Activated CD4-positive, alpha-beta T cell treated with anti-CD3 and anti-CD28 coated beads for 36 hours (primary cell): ENCODE measurements at regions not wholly inside any gene's neighbourhood (a gene's known extent, or its start where the extent isn't known, plus 50 kb on each side); places are given as distances from the start of the nearest gene placed in this dataset.

Experiments
- ATAC-seq: fragments of 200-7000 bp; cut with Tn5 transposase; one replicate; pipeline ENCODE4 v1.10.0; 2021; ENCODE audit warnings: mild to moderate bottlenecking, moderate library complexity
- CTCF ChIA-PET: fragments of 350-600 bp; sonication (Branson Sonifier 250); formaldehyde crosslinking; loops from one replicate; lab custom pipeline; 2021; ENCODE audit warnings: antibody characterized with exemption; lab: Charles Lee
- POLR2A ChIA-PET: fragments of 350-600 bp; sonication (Branson Sonifier 250); formaldehyde crosslinking; loops from one replicate; lab custom pipeline; 2021; ENCODE audit warnings: antibody characterized with exemption, inconsistent platforms; lab: Charles Lee
- DNase-seq: peaks from one replicate; pipeline ENCODE4 v3.0.0-alpha.2; 2020
- H3K27ac Mint-ChIP-seq: one replicate; pipeline ENCODE4 v1.8.0; 2021; ENCODE audit warnings: mixed read lengths
- H3K27me3 Mint-ChIP-seq: one replicate; pipeline ENCODE4 v1.8.0; 2021; ENCODE audit warnings: mixed read lengths
- H3K36me3 Mint-ChIP-seq: one replicate; pipeline ENCODE4 v1.8.0; 2021; ENCODE audit warnings: low read depth, mixed read lengths
- H3K4me1 Mint-ChIP-seq: one replicate; pipeline ENCODE4 v1.8.0; 2021; ENCODE audit warnings: mixed read lengths
- H3K4me3 Mint-ChIP-seq: one replicate; pipeline ENCODE4 v1.8.0; 2021; ENCODE audit warnings: mild to moderate bottlenecking, moderate library complexity, mixed read lengths
- H3K9me3 Mint-ChIP-seq: one replicate; pipeline ENCODE4 v1.8.0; 2021; ENCODE audit warnings: low read depth, mixed read lengths
- intact Hi-C, 2 experiments: fragments of 100-400 bp; cut with DNase I in 1 of 2; cut with micrococcal nuclease in 1 of 2; formaldehyde crosslinking; loops; one replicate each; pipeline versions ENCODE4 v1.14.2 to v1.15.1; 2022 to 2024; cut with DNase I, micrococcal nuclease

DNA sequence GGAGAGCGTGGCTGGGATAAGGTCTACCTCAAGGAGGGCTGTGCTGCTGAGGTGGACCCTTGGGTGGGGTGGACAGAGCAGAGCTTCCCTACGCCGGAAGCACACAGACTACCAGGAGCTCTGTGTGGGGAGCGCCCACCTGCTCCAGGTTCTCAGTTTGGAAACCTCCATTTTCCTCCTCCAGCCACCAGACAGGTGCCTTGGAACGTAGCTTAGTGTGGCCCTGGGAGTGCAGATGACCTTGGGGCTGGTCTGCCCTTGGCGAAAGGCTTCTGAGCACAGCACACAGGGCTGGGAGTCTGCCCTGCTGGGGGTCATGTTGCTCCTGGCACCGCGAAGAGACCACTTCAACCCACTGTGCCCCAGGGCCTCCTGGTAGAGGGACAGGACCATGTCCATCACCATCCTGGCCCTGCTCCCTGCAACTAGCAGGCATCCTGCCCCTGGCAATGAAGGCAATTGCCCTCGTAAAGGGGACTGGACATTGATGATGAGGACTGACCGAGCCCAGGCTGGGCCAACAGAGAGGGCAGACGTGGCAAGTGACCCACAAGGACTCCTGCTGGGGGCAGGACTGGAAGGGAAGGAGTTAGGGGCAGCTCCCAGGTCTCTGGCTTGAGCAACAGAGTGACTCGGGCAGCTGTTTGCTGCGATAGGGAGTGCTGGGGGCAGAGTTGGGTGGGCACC, 214.7 kb downstream of the CYP26B1 start:
- Mint-ChIP-seq H3K9me3 (no peaks in the 10 kb centered on the region), H3K27ac (no peak overlapping the region), H3K27me3 (no peaks in the 10 kb centered on the region), H3K4me3 (no peak overlapping the region), H3K4me1 (no peaks in the 10 kb centered on the region), H3K36me3 (no peaks in the 10 kb centered on the region)
- ChIA-PET POLR2A (no interaction called here), CTCF (interaction anchor here (1.2 kb wide), 2 partner anchors 8 to 10 kb away, joined by 5 to 7 read pairs; no protein-coding TSS in a partner anchor)
- ATAC-seq: no peak
- intact Hi-C loops: no loop called here
- DNase-seq: no peak

DNA sequence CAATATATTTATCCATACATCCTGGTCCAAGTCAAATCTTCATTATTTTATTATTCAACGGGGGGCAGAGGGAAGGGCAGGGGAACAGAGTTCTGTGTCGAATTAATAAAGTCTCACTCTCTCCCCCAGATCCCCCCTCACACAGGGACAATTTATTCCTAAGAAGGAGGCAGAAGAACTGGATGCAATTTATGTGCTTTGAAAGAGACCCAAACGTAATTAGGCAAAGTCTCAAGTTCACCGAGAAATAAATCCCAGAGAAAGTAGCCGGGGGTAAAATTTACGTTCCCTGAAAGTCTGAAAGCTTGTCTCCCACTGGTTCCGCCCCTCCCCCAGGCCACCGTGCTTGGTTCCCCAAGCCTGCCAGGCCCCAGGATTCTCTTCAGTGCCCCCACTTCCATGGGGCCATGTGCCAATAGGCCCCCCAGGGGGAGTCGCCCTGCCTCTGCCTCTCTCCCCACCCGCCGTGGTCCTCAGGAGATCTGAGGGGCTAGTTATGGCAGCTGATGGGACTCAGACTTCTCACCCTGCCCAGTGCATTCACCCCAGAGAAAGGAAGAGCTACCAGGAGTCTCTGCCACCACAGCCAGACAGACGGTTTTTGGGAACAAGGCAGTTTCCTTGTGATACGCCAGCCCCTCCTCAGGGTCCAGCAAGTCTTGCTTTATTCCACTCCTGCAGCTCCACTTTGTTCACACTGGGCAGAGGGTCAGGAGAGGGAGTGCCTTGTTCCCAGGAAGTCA, 215.5 kb downstream of the CYP26B1 start:
- ATAC-seq: no peak
- Mint-ChIP-seq H3K27me3 (no peaks in the 10 kb centered on the region), H3K36me3 (no peaks in the 10 kb centered on the region), H3K9me3 (no peaks in the 10 kb centered on the region), H3K4me3 (no peak overlapping the region), H3K4me1 (no peaks in the 10 kb centered on the region), H3K27ac (no peak overlapping the region)
- intact Hi-C loops: no loop called here
- no peak for DNase-seq
- ChIA-PET POLR2A (no interaction called here), CTCF (interaction anchor here (1.2 kb wide), 1 partner anchor 9 kb away, joined by 5 read pairs; no protein-coding TSS in a partner anchor)

DNA sequence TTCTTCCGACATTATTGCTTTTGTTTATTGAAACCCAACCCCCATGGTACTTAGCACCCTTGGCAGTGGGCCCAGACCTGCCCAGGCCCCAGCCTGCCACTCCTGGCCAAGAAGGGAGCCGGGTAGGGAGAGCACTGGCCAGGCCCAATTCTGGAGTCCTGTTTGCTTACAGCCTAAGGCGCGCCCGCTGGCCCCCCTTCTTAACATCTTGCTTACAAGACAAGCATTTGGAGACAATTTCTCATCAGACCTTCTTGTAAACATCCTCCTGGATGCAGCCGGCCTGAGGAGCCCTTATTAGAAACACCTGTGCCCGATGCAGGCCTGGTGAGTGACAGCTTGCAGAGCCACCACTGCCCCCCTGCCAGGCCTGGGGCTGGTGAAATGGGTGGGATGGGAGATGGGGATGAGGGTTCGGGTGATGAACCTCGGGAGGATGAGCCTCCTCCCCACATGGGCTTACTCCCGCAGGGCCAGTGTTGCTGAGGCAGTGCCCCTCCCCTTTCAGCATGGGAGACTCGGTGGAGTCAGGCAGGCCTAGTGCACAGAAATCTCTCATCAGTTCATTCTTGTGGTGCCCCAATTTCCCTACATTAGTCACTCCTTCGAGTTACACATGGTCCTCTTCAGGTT, 217.5 kb downstream of the CYP26B1 start:
- no peaks in the 10 kb centered on the region for H3K4me1 Mint-ChIP-seq
- ChIA-PET CTCF (no interaction called here), POLR2A (no interaction called here)
- H3K9me3 Mint-ChIP-seq: no peaks in the 10 kb centered on the region
- no peak for ATAC-seq
- no peaks in the 10 kb centered on the region for H3K36me3 Mint-ChIP-seq
- no peak for DNase-seq
- no peak overlapping the region for H3K27ac Mint-ChIP-seq
- H3K4me3 Mint-ChIP-seq: no peak overlapping the region
- intact Hi-C loops: no loop called here
- H3K27me3 Mint-ChIP-seq: no peaks in the 10 kb centered on the region

DNA sequence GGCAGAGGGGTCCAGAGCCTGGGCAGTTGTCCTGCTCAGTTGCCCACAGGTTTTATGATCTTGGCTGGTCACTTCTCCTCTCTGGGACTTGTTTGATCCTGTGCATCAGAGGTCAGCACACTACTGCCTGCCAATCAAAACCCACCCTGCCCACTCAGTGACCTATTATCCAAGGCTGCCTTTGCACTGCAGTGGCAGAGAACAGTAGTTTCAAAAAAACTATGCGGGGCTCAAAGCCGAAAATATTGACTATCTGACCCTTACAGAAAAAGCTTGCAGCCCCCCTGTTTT, 218.2 kb downstream of the CYP26B1 start:
- no peaks in the 10 kb centered on the region for H3K4me1 Mint-ChIP-seq
- no peaks in the 10 kb centered on the region for H3K36me3 Mint-ChIP-seq
- no peaks in the 10 kb centered on the region for H3K27me3 Mint-ChIP-seq
- DNase-seq (no peak), ATAC-seq (no peak)
- ChIA-PET POLR2A (no interaction called here), CTCF (no interaction called here)
- no peak overlapping the region for H3K4me3 Mint-ChIP-seq
- no peak overlapping the region for H3K27ac Mint-ChIP-seq
- intact Hi-C loops: loop anchor here in 1 of 2 experiments (10.0 kb wide), 1 partner anchor 385 kb away; no protein-coding TSS in a partner anchor
- H3K9me3 Mint-ChIP-seq: no peaks in the 10 kb centered on the region

DNA sequence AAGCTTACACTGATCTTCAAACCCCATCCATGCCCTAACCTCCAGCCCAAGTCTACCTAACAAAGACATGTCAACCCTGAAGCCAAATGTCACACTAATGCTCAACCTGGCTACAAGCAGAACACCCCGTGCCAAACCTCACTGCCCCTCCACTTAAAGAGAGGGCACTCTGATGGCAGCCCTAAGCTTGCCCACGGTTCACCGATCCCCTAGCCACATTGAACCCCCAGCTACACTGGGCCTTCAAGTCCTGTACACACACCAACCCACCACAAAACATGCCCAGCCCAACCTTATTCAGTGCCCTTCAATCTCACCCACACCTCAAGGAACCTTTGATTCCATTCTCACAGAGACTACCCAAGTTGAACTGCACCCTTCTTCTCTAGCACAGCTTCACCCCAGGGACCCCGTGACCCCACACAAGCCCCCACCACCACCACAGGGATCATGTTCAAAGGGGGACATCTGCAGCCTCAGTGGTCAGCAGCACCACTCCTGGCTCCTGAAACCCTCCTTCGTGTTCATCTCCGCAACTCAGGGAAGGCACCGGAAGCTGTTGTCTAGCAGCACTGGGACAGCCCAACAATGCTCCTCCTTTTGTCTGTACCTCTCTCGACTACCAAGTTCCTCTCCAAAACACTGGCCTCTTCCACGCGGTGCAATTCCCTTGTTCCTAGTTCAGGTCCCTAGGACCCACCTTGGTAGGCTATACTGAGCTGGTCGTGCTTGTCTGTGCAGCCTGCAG, 218.8 kb downstream of the CYP26B1 start:
- no peak for DNase-seq
- Mint-ChIP-seq H3K9me3 (no peaks in the 10 kb centered on the region), H3K36me3 (no peaks in the 10 kb centered on the region), H3K27ac (no peak overlapping the region), H3K27me3 (no peaks in the 10 kb centered on the region), H3K4me3 (no peak overlapping the region), H3K4me1 (no peaks in the 10 kb centered on the region)
- ChIA-PET POLR2A (no interaction called here), CTCF (interaction anchor here (0.6 to 0.7 kb wide), 2 partner anchors 222 to 330 kb away, joined by 3 read pairs; no protein-coding TSS in a partner anchor)
- no peak for ATAC-seq
- intact Hi-C loops: loop anchor here in 1 of 2 experiments (10.0 kb wide), 1 partner anchor 384 kb away; no protein-coding TSS in a partner anchor

DNA sequence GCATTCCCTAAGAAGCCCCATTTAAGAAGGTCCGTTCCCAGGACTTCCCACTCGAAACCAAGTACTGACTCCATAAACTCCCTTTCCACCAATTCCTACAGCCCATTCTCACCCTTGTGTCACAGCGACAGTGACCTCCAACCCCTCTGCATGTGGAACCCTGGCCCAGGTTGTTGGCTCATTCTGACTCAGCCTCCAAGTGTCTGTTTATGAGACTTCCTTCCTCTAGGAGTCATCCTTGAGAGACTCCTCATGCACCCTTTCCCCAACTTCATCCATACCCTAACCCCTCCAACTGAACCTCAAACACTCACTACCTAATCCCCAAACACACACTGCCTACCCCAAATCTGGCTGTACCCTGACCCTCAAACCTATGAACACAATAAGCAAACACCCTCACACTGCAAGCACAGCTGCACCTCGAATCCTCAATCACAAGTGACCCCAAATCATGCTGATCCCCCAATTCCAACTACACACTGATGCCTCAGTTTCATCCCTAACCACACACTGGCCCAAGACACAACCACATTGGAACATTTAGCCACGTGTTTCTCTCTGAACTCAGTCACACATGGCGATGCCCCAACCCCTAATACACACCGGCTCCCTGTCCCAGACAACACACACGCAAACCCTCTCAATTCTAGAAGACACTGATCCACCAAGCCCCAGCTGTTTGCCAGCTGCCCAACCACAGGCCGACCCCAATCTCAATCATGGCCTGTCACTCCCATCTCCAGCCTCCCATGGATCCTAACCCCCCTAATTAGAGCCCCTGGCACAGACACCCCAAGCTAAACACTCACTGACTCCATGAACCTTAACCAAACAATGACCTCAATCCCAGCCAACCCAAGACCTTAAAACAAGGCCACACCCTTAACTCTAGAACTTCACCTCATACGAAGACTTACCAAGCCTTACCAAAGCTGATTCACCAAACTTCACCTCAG, 219.6 kb downstream of the CYP26B1 start:
- CTCF ChIA-PET: interaction anchor here (0.6 to 1.6 kb wide), 3 partner anchors 222 to 329 kb away, joined by 3 read pairs; no protein-coding TSS in a partner anchor
- DNase-seq (no peak), ATAC-seq (no peak)
- Mint-ChIP-seq H3K27ac (no peak overlapping the region), H3K27me3 (no peaks in the 10 kb centered on the region), H3K9me3 (no peaks in the 10 kb centered on the region), H3K36me3 (no peaks in the 10 kb centered on the region), H3K4me1 (no peaks in the 10 kb centered on the region), H3K4me3 (no peak overlapping the region)
- POLR2A ChIA-PET: no interaction called here
- intact Hi-C loops: loop anchor here in 1 of 2 experiments (10.0 kb wide), 1 partner anchor 383 kb away; no protein-coding TSS in a partner anchor

DNA sequence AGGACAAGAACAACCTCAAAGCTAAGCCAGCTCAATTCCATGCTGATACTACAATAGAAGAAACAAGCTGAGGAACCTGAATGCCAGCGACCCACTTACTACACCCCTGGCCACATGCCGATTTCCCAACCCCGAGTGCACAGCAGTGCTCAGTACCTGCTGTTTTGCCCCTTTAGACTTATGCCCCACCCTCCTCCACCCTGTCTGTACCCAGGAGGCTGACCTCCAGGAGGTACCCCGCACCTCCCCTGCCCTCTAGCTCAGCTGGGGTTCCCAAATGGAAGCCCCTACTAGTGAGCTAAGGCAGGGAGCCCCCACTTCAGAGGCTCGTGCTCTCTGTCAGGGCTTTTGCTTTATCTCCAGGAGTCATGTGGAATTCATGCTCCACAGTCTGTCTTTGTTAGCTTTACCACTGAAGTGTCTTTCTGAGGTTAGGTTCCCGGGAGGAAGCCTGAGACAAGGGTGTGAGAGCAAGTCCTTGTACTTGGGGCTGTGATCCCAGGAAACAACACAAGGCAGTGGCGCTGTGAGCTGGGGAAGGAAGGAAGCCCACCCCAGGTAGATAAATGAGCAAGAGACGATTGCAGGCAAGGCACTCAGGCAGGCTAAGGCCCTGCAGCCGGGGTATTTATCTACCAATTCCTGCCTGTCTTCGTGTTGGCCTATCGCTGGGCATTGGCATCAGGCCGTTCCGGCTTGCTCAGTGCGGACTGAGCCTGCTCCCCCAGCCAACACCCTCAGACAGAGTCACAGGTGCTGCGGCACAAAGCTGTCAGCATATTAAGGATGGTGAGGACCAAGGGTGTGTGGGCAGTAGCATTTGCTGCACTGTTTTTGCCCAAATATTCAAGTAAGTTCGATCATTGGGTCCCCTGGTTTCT, 220.5 kb downstream of the CYP26B1 start:
- DNase-seq (no peak), ATAC-seq (no peak)
- intact Hi-C loops: loop anchor here in 1 of 2 experiments (10.0 kb wide), 1 partner anchor 382 kb away; no protein-coding TSS in a partner anchor
- Mint-ChIP-seq H3K27me3 (no peaks in the 10 kb centered on the region), H3K9me3 (no peaks in the 10 kb centered on the region), H3K4me3 (no peak overlapping the region), H3K27ac (no peak overlapping the region), H3K4me1 (no peaks in the 10 kb centered on the region), H3K36me3 (no peaks in the 10 kb centered on the region)
- ChIA-PET CTCF (interaction anchor here (0.8 to 1.6 kb wide), 2 partner anchors 223 to 226 kb away, joined by 3 to 4 read pairs; no protein-coding TSS in a partner anchor), POLR2A (no interaction called here)

DNA sequence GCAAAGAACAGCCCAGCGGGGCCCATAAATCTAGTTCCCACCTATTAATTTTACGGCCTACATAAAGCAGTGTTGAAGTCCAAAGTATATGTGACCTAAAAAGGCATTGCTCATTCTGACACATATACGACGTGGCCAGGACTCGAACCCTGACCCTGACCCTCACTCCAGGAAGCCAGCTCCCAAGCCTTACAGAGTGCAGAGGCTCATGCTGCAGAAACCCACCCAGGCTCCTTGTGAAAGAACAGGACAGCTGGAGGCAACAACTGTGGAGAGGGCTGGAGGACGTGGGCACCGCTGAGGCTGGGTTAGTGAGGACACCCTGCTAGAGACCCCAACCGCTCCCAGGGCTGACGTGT, 221.6 kb downstream of the CYP26B1 start:
- intact Hi-C loops: loop anchor here in 1 of 2 experiments (10.0 kb wide), 1 partner anchor 381 kb away; no protein-coding TSS in a partner anchor
- ATAC-seq (no peak), DNase-seq (no peak)
- POLR2A ChIA-PET: no interaction called here
- Mint-ChIP-seq H3K27me3 (no peaks in the 10 kb centered on the region), H3K36me3 (no peaks in the 10 kb centered on the region), H3K27ac (no peak overlapping the region), H3K4me3 (no peak overlapping the region), H3K9me3 (no peaks in the 10 kb centered on the region), H3K4me1 (no peaks in the 10 kb centered on the region)
- CTCF ChIA-PET: no interaction called here

DNA sequence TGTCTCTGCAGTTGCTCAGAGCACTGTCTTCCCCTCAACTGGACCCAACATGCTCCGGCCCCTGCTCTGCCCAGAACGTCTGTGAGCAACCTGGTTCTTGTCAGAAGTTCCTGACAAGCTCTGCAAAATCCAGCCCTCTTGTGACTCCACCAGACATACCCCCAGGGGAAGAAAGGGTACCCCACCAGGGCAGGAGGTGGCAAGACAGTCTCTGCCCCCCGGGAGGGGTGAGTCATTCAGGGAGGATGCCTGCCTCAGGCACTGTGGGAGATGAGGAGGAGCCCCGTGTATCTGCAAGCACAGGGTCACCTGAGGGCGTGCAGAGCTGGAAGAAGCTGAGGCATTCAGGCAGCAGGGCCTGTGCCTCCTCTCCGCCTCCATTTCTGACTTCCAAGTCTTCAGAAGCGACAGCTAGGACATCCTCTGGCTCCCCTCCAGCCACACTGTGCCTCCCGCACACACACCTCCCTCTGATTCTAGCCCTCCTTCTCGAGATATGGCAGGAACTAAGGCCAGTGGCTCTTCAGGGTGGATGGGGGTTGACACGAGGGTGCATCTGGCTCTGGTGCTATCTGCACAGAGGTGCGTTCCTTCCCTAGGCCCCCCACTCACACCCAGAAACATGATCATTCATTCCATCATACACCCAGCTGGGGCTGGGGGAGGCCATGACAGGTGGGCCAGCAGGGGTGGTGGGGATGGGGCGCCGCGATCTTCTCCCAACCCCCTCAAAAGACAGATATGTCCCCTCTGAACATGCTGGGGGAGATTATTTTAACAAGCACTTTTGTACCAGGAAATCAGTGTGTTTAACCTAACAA, 222.2 kb downstream of the CYP26B1 start:
- no peaks in the 10 kb centered on the region for H3K9me3 Mint-ChIP-seq
- POLR2A ChIA-PET: no interaction called here

More for the DNA sequence above, 222.2 kb downstream of the CYP26B1 start:
- Mint-ChIP-seq H3K36me3 (no peaks in the 10 kb centered on the region), H3K4me1 (no peaks in the 10 kb centered on the region), H3K4me3 (no peak overlapping the region), H3K27ac (no peak overlapping the region), H3K27me3 (no peaks in the 10 kb centered on the region)
- CTCF ChIA-PET: interaction anchor here (1.5 to 4.7 kb wide), 3 partner anchors 8 to 226 kb away, joined by 7 to 41 read pairs (median 18); no protein-coding TSS in a partner anchor
- no peak for DNase-seq
- no peak for ATAC-seq
- intact Hi-C loops: loop anchor here in 1 of 2 experiments (10.0 kb wide), 1 partner anchor 381 kb away; no protein-coding TSS in a partner anchor
